ENCODE measurements at regions not wholly inside any gene's neighbourhood (a gene's known extent, or its start where the extent isn't known, plus 50 kb on each side); places are given as distances from the start of the nearest gene placed in this dataset.

GRCh38 chr13:60679928-60680694 lies 283.1 kb downstream of the TDRD3 start:
- Mint-ChIP-seq H3K4me3 (ENCODE audit: low read depth, unreplicated experiment) (no peak overlapping the region), H3K4me1 (ENCODE audit: low read depth, unreplicated experiment) (no peaks in the 10 kb centered on the region), H3K27ac (ENCODE audit: unreplicated experiment) (no peak overlapping the region), H3K27me3 (ENCODE audit: unreplicated experiment) (no peaks in the 10 kb centered on the region), H3K9me3 (ENCODE audit: low read depth, unreplicated experiment) (no peaks in the 10 kb centered on the region), H3K36me3 (ENCODE audit: insufficient read depth, unreplicated experiment) (no peaks in the 10 kb centered on the region)
- intact Hi-C loops (cut with micrococcal nuclease; ENCODE audit: unreplicated experiment) = no loop called here
- no peak for DNase-seq
- no TSS peak for BruUV-seq (replicated peaks)
- CTCF ChIA-PET = no interaction called here
- TF ChIP-seq, protein P1, sequence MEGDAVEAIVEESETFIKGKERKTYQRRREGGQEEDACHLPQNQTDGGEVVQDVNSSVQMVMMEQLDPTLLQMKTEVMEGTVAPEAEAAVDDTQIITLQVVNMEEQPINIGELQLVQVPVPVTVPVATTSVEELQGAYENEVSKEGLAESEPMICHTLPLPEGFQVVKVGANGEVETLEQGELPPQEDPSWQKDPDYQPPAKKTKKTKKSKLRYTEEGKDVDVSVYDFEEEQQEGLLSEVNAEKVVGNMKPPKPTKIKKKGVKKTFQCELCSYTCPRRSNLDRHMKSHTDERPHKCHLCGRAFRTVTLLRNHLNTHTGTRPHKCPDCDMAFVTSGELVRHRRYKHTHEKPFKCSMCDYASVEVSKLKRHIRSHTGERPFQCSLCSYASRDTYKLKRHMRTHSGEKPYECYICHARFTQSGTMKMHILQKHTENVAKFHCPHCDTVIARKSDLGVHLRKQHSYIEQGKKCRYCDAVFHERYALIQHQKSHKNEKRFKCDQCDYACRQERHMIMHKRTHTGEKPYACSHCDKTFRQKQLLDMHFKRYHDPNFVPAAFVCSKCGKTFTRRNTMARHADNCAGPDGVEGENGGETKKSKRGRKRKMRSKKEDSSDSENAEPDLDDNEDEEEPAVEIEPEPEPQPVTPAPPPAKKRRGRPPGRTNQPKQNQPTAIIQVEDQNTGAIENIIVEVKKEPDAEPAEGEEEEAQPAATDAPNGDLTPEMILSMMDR (IDR thresholded peaks at IDR 0.05; ENCODE audit: unreplicated experiment) = no peak

DNA sequence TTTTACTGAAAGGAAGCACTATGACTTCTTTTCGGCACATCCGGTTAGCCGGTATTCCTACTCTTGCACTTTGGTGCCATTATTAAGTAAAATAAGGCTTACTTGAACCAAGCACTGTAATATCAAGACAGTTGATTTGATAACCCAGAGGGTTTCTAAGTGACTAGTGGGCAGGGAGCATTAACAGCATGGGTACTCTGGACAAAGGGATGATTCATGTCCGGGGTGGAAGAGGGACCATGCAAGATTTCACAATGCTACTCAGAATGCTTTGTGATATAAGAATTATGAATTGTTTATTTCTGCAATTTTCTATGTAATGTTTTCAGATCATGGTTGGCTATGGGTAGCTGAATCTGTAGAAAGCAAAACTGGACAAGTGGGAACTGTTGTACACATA lies 282.1 kb downstream of the TDRD3 start:
- Mint-ChIP-seq H3K9me3 (ENCODE audit: low read depth, unreplicated experiment) (no peaks in the 10 kb centered on the region), H3K4me3 (ENCODE audit: low read depth, unreplicated experiment) (no peak overlapping the region), H3K27me3 (ENCODE audit: unreplicated experiment) (no peaks in the 10 kb centered on the region), H3K4me1 (ENCODE audit: low read depth, unreplicated experiment) (no peaks in the 10 kb centered on the region), H3K27ac (ENCODE audit: unreplicated experiment) (no peak overlapping the region), H3K36me3 (ENCODE audit: insufficient read depth, unreplicated experiment) (no peaks in the 10 kb centered on the region)
- CTCF ChIA-PET = no interaction called here
- TF ChIP-seq, protein P1 (IDR thresholded peaks at IDR 0.05; ENCODE audit: unreplicated experiment) = no peak
- intact Hi-C loops (cut with micrococcal nuclease; ENCODE audit: unreplicated experiment) = no loop called here
- no TSS peak for BruUV-seq (replicated peaks)
- no peak for DNase-seq

DNA sequence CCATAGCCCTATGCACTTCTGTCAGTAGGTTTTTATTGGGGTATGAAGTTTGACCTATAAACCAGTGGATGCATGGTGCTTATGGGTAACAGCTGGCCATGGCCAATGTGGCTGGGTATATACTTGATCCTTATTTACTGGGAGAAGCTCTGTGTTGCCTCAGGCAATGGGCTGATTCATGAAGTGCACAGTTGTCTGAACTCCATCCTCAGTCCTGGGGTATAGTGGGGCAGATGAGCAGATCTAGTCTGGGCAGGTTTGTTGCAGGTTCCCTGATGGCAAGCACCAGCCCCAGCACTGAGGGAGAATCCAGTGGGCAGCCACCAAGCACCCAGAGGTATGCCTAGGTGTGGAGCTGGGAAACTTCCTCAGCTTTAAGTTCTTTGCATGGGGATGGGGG lies 274.4 kb downstream of the TDRD3 start:
- Mint-ChIP-seq H3K4me1 (ENCODE audit: low read depth, unreplicated experiment) (no peaks in the 10 kb centered on the region), H3K27ac (ENCODE audit: unreplicated experiment) (no peak overlapping the region), H3K36me3 (ENCODE audit: insufficient read depth, unreplicated experiment) (no peaks in the 10 kb centered on the region), H3K9me3 (ENCODE audit: low read depth, unreplicated experiment) (no peaks in the 10 kb centered on the region), H3K27me3 (ENCODE audit: unreplicated experiment) (no peaks in the 10 kb centered on the region), H3K4me3 (ENCODE audit: low read depth, unreplicated experiment) (no peak overlapping the region)
- no TSS peak for BruUV-seq (replicated peaks)
- no peak for DNase-seq
- TF ChIP-seq, protein P1 (IDR thresholded peaks at IDR 0.05; ENCODE audit: unreplicated experiment) = no peak
- CTCF ChIA-PET = no interaction called here
- intact Hi-C loops (cut with micrococcal nuclease; ENCODE audit: unreplicated experiment) = no loop called here

- no peaks in the 10 kb centered on the region for H3K27me3 Mint-ChIP-seq (ENCODE audit: unreplicated experiment)
- H3K9me3 Mint-ChIP-seq (ENCODE audit: low read depth, unreplicated experiment) = peaks cover under 1% of the 10 kb centered on the region
- H3K4me3 Mint-ChIP-seq (ENCODE audit: low read depth, unreplicated experiment) = no peak overlapping the region
- intact Hi-C loops (cut with micrococcal nuclease; ENCODE audit: unreplicated experiment) = no loop called here
- H3K36me3 Mint-ChIP-seq (ENCODE audit: insufficient read depth, unreplicated experiment) = no peaks in the 10 kb centered on the region
- TF ChIP-seq, protein P1 (IDR thresholded peaks at IDR 0.05; ENCODE audit: unreplicated experiment) = no peak
- DNase-seq = no peak
- H3K27ac Mint-ChIP-seq (ENCODE audit: unreplicated experiment) = no peak overlapping the region
- CTCF ChIA-PET = no interaction called here
- no TSS peak for BruUV-seq (replicated peaks)
- H3K4me1 Mint-ChIP-seq (ENCODE audit: low read depth, unreplicated experiment) = no peaks in the 10 kb centered on the region
These were observed 266.8 kb downstream of the TDRD3 start for GRCh38 chr13:60663788-60664187.

Data from Calu3 (cell line).